ENCODE measurements at regions not wholly inside any gene's neighbourhood (a gene's known extent, or its start where the extent isn't known, plus 50 kb on each side); places are given as distances from the start of the nearest gene placed in this dataset.

- no peak for DNase-seq
Observed at GRCh38 chr15:27702581-27702980, 396.5 kb downstream of the OCA2 start.

- DNase-seq, result no peak
Observed at GRCh38 chr15:27701956-27702355, 397.2 kb downstream of the OCA2 start.

DNA sequence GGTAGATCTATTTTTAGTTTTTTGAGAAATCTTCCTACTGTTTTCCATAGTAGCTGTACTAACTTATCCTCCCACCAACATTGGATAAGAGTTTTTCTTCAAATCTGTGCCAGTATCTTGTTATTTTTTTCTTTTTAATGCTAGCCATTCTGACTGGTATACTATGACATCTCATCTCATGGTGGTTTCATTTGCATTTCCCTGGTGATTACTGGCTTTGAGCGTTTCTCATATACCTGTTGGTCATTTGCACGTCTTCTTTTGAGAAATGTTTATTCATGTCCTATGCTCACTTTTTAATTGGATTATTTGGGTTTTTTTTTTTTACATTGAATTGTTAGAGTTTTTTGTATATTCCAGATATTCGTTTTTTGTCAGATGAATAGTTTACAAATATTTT, 398.1 kb downstream of the OCA2 start:
- no peak for DNase-seq

DNA sequence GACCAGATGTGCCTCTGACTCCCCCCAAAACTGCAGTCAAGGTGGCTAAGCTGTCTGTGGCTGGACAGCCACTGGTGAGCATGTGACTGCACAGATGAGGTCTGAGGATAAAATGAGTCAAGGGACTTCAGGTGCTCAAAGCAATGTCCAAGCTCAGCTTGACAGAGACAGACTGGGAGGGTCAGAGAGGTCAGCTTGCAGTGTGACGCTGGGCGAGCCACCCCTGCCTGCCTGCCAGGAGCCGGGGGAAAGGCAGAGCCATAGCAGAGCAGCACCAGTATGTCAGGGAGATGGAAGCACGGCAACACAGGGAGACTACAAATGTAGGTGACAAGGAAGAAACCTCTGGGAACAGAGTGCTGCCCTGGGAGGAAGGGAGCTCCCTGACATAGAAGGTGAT, 399.4 kb downstream of the OCA2 start:
- DNase-seq, result no peak

GRCh38 chr15:27696530-27696929, 402.6 kb downstream of the OCA2 start:
- no peak for DNase-seq

GRCh38 chr15:27695726-27696125, 403.4 kb downstream of the OCA2 start:
- DNase-seq, result no peak

GRCh38 chr15:27694506-27695087, 404.5 kb downstream of the OCA2 start:
- DNase-seq, result no peak

DNA sequence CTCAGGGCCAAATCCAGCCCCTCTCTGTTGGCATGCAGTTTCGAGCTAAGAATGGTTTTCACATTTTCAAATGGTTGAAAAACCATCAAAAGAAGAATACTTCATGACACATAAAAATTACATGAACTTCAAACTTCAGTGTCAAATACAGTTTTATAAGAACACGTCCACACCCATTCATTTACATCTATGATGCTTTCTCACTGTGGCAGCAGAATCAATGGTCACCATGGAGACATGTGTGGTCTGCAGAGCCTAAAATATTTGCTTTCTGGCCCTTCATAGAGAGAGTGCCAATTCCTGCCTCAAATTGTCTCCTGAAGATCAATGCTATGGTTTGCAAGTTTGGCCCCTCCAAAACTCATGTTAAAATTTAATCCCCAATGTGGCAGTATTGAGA, 405.8 kb downstream of the OCA2 start:
- DNase-seq, result no peak

- no peak for DNase-seq
Observed at GRCh38 chr15:27692438-27692837, 406.7 kb downstream of the OCA2 start.

- no peak for DNase-seq
Observed at GRCh38 chr15:27690290-27690689, 408.8 kb downstream of the OCA2 start.

GRCh38 chr15:27686971-27687370, 412.1 kb downstream of the OCA2 start:
- DNase-seq, result no peak

DNA sequence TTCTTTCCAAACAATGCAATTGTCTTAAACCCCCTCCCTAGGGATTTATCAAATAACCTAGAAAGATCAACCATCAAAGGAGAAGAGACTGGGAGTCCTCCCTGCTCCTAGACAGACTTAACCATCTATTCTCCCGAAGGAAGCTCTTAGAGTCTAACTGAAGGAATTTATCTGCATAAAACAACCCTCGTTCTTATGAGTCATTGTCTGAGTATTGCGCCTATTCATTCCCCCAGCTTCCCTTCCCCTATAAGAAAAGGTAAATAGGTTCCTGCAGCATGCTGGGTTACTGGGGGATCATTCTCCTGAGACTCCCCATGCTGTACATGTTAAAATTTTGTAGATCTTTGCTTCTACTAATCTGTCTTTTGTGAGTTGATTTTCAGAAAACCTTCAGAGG, 412.7 kb downstream of the OCA2 start:
- DNase-seq, result no peak

GRCh38 chr15:27685644-27686043, 413.5 kb downstream of the OCA2 start:
- DNase-seq, result no peak

- peak; percentile 6 to 8 for DNase-seq
Observed at GRCh38 chr15:27683121-27683520, 416.0 kb downstream of the OCA2 start.

- DNase-seq, result no peak
Observed at GRCh38 chr15:27681038-27681437, 418.1 kb downstream of the OCA2 start.

DNA sequence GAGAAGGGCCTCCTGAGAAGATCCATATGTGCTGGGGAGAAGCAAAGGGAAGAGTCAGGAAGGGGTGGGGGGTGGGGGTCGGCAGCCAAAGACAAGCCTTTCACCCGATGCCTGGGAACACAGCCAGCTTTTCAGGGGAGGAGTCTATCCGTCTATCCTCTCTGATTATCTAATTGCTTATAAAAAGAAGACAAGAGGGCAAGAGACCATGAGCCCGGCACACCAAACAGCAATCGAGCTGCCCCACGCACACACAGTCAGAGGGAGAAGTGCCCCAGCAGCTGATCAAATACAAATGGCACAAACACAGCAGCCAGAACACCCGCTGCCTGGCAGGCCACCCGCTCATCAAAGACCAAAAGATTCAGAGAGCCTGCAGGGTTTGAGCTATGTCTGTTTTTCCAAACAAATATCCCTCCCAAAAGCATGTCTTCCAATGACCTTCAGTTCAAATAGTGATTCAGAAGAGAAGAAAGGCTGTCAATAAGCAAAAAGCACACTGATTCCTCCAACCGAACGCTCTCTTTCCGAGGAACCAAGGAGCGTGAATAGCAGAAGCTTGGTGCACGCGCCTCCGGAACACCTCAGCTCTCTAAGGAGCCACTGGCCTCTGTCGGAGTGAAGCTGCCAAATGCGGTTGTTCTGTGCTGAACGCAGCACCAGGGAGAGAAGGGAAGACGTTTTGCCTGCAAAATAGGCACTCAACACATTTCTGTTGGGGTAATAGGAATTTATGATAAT, 419.2 kb downstream of the OCA2 start:
- no peak for DNase-seq

DNA sequence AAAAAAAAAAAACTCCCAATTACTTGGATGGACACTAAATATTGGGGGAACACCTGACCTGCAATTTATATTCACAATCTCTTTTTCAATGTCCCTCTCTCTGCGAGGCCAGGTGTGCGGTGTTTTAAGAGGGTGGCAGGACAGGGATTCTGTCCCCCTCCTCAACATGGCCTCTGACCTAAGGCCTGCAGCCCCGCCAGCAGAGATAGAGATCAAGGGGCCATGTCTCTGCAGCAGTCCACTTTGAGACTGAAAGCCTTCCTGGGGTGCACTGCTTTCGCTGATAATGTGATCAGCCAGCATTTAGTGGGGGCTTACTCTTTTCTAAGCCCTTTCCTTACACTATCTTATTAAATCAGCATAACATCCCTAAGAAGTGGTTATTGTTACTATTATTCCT, 419.9 kb downstream of the OCA2 start:
- no peak for DNase-seq

DNA sequence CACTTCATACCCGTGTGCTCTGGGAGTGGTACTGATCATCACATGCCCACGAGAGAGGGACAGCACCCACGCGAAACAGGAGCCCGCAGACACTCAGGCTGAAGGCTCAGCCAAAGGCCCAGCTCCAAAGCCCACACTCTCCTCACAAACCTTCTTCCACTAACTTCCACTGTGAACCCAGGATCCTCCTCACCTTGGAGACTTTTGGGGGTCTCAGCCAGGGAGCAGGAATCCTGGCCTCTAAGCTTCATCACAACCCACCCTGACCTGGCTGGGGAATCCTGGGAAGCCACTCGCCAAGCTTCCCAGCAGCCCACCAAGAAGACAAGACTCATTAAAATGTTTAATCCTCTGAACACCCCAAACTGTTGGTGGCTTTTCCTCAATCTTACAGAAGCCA, 421.2 kb downstream of the OCA2 start:
- DNase-seq, result no peak

- no peak for DNase-seq
Observed at GRCh38 chr15:27676647-27677046, 422.5 kb downstream of the OCA2 start.

GRCh38 chr15:27675571-27675970, 423.5 kb downstream of the OCA2 start:
- DNase-seq, result no peak

DNA sequence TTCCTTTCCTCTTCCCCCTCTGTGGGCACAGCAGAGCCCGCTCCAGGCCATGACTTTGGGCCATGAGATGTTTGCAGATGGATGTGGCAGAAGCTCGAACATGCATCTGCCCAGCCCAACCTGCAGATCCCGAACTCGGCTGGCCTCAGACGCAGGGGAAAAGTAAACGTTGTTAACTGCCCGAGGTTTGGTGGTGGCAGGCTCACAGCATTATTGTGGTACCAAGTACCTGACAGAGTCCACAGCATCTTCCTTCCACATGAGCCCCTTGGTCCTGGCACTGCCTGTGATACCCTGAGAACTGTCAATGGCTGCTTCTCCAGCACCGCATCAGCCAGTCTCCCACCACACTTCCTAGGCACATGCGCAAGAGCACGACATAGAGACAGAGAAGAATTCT, 424.3 kb downstream of the OCA2 start:
- no peak for DNase-seq

GRCh38 chr15:27673766-27674445, 425.2 kb downstream of the OCA2 start:
- DNase-seq, result no peak

DNA sequence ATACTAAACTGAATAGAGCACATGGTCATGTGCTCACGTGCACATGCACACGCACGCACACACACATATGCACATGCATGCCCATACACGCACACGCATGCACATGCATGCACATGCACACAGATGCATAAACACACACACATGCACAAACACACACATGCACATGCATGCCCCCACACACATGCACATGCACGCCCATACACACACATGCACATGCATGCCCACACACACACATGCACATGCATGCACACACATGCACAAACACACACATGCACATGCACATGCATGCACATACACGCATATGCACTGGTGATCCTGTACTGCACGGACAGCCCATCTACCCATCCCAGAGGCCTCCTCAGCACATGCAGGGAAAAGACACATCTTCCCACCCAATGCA, 426.6 kb downstream of the OCA2 start:
- no peak for DNase-seq

DNA sequence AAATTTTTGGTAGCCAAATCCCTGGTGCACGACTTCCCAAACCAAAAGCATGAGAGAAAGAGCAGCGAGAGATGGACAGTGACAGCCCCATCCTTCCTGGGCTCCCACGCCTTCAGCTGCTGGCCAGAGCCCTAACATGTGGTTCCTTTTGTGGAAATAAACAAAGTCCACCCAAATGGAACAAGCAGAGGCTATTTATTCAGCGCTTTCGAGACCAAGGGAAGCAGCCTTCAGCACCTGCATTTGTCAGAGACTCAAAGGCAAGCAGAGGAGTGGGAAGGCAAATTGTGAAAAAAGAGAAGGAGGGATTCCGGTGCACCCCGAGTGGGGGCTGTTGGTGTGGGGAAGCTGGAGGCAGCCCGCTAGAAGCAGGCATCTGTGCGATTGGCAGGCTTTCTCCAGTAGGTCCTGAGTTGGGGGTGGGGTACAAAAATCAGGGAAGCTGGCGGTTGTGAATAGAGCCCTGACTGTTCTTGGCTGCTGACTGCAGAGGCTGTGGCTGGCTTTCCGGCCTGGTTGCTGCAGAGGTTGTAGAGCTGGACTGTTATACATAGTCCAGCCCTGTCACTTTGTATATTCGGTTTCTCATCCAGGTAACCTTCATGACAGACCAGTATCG, 427.2 kb downstream of the OCA2 start:
- DNase-seq, result peak in 1 of 2 donors; percentile 15
